GM19238 (cell line): ENCODE measurements at regions not wholly inside any gene's neighbourhood (a gene's known extent, or its start where the extent isn't known, plus 50 kb on each side); places are given as distances from the start of the nearest gene placed in this dataset.

Experiments used
- DNase-seq: peaks from one replicate; pipeline ENCODE4 v3.0.0; 2011; ENCODE audit warnings: low spot score; ENCODE audit not compliant: insufficient read length

- DNase-seq, result no peak
Observed at GRCh38 chr17:36756695-36757094, 155.3 kb downstream of the MRM1 start.

GRCh38 chr17:36760425-36760824, 159.0 kb downstream of the MRM1 start:
- no peak for DNase-seq

DNA sequence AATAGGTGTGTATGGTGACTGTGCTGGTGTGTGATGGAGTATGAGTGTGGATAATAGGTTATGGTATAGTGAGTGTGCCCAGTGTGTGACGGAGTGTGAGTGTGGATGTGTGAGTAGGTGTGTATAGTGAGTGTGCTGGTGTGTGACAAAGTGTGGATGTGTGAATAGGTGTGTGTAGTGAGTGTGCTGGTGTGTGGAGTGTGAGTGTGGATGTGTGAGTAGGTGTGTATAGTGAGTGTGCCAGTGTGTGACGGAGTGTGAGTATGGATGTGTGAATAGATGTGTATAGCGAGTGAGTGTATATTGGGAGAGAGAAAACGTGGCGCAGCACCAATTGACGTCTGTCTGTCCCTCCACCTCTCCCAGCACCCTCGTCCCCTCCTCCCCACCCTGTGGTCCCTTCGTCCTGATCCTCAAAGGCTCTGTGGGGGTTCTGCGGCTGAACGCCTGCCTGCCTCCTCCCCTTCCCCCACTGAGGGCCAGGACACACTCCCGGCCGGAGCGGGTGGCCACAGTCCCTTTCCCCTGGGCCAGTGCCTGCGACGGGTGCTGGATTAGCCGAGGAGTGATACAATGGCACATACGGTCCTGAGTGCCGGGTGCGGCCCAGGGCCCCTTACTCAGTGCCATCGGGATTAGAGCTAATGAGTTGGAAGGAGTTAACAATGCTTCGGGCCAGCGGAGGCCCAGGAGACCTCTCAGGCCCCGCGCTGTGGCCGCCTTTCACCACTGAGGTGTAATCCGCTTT, 160.0 kb downstream of the MRM1 start:
- no peak for DNase-seq

GRCh38 chr17:36765436-36766043, 164.2 kb downstream of the MRM1 start:
- no peak for DNase-seq

- DNase-seq, result no peak
Observed at GRCh38 chr17:36768394-36768793, 167.0 kb downstream of the MRM1 start.

DNA sequence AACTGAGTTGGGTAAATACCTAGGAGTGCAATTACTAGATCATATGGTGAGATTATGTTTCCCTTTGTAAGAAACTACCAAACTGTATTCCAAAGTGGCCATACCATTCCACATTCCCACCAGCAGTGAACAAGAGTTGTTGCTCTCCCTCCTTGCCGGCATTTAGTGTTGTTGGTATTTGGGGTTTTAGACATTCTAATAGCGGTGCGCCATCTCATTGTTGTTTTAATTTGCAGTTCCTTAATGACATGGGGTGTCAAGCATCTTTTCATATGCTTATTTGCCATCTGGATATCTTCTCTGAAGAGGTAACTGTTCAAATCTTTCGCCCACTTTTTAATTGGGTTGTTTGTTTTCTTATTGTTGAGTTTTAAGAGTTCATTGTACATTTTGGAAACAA, 164.2 kb upstream of the LHX1 start:
- no peak for DNase-seq

DNA sequence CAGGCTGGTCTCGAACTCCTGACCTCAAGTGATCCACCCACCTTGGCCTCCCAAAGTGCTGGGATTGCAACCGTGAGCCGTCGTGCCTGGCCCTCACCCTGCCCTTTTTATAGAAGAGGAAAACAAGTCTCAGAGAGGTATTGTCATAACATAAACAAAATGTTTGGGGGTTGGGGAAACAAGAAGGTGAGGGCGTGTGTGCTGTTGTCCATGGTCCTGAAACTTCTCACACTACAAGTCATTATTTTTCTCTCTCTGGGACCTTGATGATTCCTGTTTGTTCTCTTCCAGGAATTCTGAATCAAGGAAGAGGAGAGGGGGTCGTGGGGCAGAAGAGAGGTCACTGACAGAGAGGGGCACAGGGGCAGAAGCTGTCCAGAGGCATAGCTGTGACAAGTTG, 160.2 kb upstream of the LHX1 start:
- DNase-seq, result no peak

GRCh38 chr17:36778448-36778847, 158.8 kb upstream of the LHX1 start:
- DNase-seq, result no peak

- DNase-seq, result no peak
Observed at GRCh38 chr17:36779550-36779949, 157.7 kb upstream of the LHX1 start.

GRCh38 chr17:36784633-36785032, 152.6 kb upstream of the LHX1 start:
- no peak for DNase-seq

GRCh38 chr17:36786867-36787266, 150.4 kb upstream of the LHX1 start:
- no peak for DNase-seq

- no peak for DNase-seq
Observed at GRCh38 chr17:36791150-36791941, 145.9 kb upstream of the LHX1 start.

DNA sequence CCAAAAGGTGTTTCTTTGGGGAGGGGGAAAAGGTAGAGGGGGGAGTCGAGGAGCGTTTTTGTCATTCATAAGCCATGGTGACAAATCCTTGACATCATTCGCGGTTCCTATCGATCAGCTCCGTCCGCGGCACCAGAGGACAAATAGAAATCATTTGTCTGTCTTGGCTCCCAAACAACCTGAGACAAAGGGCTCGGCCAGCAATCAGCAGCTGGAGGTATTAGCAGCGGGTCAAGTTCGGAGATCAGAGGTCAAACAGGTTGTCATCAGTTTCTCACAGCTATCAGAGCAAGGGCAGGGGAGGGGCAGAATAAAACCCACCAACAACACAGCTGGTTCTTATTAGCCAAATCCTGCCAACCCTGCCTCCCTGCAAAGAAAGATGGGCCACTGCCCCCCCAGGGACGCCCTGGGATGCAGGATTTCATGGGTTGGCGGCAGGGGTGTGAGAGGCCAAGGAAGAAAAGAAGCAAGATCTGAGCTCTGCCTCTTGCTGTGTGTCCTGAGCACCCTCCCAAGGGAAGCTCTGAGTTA, 145.3 kb upstream of the LHX1 start:
- DNase-seq, result no peak

DNA sequence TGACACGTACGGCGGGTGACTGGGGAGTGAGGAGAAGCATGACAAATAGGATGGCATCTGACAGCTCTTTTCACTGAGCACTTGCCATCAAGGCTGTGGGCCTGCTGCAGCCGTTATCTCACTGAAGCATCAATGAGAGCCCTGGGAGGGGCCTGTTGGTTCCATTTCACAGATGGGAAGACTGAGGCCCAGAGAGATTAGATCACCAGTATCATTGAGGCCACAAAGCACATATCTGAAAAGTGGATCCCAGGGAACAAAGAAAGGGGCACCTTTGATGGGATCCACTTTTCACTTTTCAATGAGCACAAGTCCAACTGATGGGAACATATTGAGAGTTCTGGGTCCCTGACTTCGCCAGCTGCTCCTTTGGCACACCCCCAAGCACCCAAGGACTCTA, 144.4 kb upstream of the LHX1 start:
- DNase-seq, result no peak

GRCh38 chr17:36793976-36794375, 143.3 kb upstream of the LHX1 start:
- no peak for DNase-seq

DNA sequence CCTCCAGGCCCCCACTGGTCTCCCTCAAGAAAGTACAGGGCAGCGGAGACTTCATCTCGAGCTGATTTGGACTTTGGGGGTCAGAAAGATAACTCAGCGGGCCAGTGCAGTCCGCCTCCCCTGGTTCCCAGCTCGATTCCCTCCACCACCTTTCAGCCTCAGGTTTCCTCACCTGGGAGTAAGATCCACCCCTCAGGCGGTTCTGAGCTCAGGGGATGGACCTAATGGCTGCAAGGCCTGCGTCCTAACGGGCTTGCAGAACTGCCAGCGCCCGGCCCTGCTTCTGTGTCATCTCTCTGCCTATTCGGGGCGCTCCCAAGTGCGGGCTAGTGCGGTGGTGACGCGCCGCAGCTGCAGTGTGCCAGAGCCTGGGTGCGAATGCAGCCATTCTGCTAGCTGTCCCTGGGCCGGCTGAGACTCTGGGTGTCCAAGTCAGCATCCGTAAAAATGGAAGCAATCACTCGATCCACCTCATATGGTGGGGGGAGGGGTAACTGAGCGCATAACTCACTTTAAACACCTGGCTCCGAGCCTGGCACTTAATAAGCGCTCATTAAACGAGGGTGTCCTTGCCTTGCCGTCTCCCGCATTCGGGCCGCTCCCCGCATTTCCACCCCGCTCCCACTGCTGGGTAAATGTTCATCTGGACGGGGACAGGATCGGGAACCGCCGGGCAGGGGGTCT, 129.6 kb upstream of the LHX1 start:
- DNase-seq, result no peak

DNA sequence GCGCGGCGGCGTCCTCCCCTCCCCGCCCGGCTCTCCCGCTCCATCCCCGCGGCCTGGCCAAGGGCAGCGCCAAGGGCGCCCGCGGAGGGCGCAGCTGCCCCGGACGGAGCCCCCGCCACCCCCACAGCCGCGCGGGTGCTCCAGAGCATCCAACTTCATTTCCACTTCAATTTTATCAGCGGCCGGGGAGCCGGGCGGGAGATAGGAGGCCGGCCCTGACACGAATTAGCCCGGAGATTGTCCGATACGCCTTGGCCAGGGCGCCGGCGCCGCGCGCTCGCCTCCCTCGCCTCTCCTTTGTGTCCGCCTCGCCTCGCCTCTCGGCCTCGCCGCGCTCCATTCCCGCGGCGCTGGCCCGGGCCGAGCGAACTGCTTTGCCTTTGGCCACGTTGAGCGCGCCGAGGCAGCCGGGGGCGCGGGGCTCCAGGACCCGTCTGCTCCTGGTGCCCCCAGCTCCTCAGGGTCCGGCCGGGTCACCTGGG, 129.1 kb upstream of the LHX1 start:
- DNase-seq, result no peak

DNA sequence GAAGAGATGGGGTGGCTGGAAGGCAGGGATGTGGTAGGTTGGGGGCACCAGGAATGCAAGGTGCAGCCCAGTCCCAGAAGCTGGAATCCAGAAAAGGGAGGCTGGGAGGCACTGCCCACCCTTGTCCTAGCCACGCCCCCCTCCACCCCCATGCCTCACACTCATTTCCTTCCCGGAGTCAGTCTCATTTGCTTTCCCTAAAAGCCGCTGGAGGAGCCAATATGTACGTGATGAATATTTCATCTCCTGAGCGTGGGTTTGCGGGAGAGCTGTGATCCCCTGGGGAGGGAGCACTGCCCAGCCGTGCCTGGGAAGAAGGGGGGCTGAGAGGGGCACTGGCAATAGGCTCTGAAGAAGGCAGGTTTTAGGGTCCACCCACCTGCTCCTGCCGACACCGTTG, 124.5 kb upstream of the LHX1 start:
- no peak for DNase-seq

DNA sequence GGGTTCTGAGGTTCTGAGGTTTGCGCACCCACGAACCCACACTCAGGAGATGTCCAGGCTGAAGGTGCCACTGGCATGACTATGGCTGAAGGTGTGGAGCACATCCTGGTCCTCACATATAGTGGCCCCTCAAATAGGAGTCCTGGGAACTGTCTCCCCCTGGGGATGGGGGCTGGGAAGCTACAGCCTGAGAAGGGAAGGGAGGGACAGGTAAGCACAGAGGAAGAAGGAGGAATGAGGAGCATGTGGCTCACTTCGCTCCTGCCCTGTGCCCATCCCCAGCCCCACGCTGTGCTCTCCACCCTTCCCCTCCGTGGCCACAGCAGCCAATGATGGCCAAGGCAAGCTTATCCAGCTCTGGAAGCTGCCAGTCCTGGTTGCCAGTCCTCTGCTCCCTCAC, 123.9 kb upstream of the LHX1 start:
- DNase-seq, result no peak

DNA sequence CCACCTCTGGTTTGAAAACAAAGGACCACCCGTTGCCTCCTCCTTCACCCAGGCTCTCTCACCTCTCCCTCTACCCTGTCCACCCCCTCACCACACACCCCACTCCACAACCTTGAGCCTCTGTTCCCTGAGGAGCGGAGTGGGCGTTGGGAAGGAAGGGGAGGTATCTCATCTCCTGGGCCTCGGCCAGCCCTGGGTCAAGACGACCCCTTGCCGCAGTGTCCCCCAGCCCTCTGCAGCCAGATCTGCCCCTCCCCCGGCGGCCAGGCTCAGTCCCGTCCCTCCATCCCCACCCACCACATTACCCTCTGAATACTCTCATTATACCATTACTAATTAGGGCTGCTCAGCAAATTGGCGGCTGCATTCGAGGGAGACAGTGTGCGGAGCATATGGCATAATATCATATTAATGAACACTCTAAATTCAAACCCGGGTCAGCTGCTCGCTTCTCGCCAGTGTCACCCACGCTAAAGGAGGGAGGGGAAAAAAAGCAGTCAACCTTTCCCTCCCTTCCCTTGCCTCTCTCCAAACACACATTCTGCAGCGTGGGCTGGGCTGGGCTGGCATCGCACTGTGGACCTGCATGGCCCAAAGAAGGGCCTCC, 123.2 kb upstream of the LHX1 start:
- DNase-seq, result no peak

GRCh38 chr17:36814958-36815357, 122.3 kb upstream of the LHX1 start:
- no peak for DNase-seq
